GM19463 (cell line): ENCODE measurements at regions not wholly inside any gene's neighbourhood (a gene's known extent, or its start where the extent isn't known, plus 50 kb on each side); places are given as distances from the start of the nearest gene placed in this dataset.

Source experiments
- ATAC-seq: cut with Tn5 transposase; IDR thresholded peaks from one replicate; pipeline ENCODE4 v1.9.1; 2021; ENCODE audit warnings: mild to moderate bottlenecking, moderate library complexity; ENCODE audit not compliant: unreplicated experiment

- no peak for ATAC-seq
Measured at GRCh38 chr3:94179059-94179458, 116.2 kb downstream of the NSUN3 start.

DNA sequence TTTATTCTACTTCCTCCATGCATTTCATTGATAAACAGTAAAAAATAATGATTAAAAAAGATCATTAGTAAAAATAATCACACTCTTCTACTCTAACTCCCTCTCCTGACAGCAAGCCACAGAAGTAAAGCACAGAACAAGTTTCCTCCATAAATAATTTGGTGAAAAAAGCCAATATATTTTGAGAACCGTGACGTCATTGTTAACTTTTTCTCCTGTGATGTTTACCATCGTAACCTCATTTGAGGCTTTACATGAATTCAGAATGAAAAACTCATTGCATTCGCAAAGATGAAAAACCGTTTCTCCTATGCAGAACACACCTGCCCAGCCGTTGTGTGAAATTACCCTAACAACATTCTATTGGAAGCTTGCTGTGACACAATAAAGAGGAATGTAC lies 120.7 kb downstream of the NSUN3 start:
- no peak for ATAC-seq

GRCh38 chr3:94184781-94185180 lies 121.9 kb downstream of the NSUN3 start:
- ATAC-seq = no peak

- no peak for ATAC-seq
Measured at GRCh38 chr3:94185753-94186152, 122.9 kb downstream of the NSUN3 start.

GRCh38 chr3:94187697-94188096 lies 124.8 kb downstream of the NSUN3 start:
- ATAC-seq = no peak

GRCh38 chr3:94195381-94195780 lies 132.5 kb downstream of the NSUN3 start:
- no peak for ATAC-seq

DNA sequence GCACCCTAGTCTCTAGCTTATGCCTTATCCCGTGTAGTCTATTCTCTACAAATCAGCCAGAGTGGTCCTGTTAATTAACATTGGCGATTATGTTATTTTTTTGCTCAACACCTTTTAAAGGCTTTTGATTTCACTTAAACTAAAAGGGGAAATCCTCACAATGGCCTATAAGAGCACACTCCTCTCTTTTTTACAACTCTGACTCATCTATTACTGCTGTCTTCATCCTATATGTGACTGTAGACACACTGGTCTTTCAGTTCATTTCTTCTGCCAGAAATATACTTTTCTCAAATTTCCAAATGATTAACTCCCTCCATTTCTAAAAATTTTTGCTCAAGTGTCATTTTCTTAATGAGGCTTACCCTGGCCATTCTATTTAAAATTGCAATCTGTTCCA lies 143.4 kb downstream of the NSUN3 start:
- ATAC-seq = no peak

DNA sequence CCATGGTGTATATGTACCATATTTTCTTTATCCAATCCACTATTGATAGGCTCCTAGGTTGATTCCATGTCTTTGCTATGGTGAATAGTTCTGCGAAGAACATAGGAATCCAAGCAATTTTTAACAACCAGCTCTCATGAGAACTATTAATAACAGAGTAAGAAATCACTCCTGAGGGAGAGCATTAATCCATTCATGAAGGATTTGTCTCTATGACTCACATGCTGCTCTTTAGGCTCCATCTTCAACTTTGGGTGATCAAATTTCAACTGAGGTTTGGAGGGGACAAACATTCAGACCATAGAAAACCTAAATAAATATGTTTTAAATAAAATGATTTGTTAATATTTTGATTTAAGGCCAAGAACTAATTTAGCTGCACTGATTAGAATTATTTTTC lies 147.4 kb downstream of the NSUN3 start:
- ATAC-seq = no peak

DNA sequence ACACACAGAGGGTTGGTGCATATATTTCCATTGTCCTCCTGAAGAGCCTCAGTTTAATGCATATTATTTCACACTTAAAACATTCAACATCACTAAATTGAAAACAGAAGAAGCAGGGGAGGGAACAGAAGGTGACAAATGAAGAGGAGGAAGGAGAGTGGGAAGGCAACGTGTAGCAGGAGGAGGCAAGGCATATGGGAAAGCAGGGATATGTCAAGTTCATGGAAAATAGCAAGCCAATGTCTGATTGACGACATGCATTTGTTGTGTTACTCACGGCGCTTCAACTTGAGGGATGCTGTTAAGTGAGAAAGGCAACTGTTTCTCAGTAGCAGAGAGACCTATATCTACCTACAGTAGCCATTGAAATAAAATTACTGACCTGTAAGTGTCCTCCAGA lies 154.5 kb downstream of the NSUN3 start:
- no peak for ATAC-seq

GRCh38 chr3:94220426-94220825 lies 157.6 kb downstream of the NSUN3 start:
- no peak for ATAC-seq

GRCh38 chr3:94221829-94222228 lies 159.0 kb downstream of the NSUN3 start:
- ATAC-seq = no peak

GRCh38 chr3:94225148-94225865 lies 162.4 kb downstream of the NSUN3 start:
- ATAC-seq = no peak

GRCh38 chr3:94226078-94226477 lies 163.2 kb downstream of the NSUN3 start:
- ATAC-seq = no peak

DNA sequence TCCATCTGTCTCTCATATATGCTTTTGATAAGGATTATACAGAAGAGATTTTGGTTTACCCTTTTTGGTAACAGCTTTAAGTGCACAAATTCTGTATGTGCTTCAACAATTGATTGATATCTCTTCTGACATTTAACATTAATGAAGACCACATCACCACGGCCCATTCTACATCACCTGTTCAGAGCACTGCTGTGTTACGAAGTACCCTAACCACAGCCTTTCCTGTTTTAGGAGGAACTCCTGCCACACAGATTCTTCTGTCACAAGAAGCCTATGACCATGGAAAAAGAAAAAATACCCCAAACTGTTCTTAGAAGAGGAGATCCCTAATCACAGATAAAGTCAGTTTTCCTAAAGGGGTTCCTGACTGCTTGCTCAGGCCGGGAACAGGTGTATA lies 170.1 kb downstream of the NSUN3 start:
- ATAC-seq = no peak

GRCh38 chr3:94234177-94234788 lies 171.4 kb downstream of the NSUN3 start:
- peak; percentile 47 for ATAC-seq

DNA sequence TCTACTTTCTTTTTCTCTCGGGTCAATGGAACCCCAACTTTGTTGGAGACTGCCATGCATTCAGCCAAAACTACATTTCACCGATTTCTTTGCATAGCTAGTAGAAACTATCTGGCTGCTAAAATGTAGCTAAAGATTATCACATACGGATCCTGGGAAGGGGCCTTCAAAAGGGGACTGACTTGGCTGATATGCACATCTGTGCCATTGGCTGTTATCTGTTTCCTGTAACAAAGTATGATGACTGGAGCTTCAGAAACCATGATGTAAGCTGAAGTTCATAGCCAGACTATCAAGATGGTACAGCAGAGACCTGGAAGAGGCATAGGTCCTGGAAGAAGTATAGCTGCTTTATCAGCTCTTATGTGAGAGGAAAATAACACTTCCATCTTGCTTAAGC lies 179.1 kb downstream of the NSUN3 start:
- no peak for ATAC-seq

- ATAC-seq = no peak
Measured at GRCh38 chr3:94246171-94246570, 183.3 kb downstream of the NSUN3 start.

GRCh38 chr3:94248042-94248441 lies 185.2 kb downstream of the NSUN3 start:
- no peak for ATAC-seq

DNA sequence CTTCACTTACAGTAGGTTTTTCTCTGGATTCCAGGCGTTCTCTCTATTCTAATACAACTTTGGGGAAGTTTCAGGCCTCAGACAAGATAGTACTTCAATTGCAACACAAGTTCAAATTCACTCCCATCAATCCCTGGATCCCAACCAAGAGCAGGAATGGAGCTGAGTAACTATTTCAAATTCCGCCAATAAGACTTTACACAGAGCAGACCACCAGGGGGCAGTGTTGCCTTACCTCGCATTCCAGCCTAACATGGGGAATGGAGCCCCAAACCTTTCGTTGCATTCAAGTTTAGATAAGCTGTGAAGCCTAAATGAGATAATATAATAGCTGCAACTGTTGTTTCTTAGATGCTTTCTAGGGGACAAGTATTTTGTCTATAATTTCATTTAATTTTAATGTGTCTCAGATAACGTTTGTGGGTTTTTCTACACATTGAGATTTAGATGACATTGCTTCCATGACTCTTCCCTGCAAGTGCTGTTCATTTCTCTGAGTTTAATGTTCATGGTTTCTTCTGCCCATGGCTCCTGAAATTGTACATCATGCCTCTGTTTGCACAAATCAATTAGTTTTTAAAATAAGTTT lies 186.7 kb downstream of the NSUN3 start:
- peak; percentile 86 for ATAC-seq

DNA sequence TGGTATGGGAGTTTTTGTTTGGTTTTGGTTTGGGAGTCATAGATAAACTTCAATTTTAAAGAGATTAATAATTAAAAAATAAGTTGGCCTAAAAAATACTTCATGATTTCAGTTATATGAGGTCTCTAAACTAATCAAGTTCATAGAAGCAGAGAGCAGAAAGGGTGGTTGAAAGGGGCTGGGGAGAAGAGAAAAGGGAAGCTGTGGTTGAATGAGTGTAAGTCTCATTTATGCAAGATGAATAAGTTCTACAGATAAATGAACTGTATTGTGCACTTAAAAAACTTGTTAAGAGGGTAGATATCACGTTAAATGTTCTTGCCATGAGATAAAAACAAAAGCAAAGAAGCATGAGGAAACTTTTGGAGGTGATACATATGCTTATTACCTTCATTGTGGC lies 188.7 kb downstream of the NSUN3 start:
- no peak for ATAC-seq

GRCh38 chr3:94252316-94252715 lies 189.5 kb downstream of the NSUN3 start:
- ATAC-seq = no peak
